OCI-LY3 (cell line): ENCODE measurements at regions not wholly inside any gene's neighbourhood (a gene's known extent, or its start where the extent isn't known, plus 50 kb on each side); places are given as distances from the start of the nearest gene placed in this dataset.

ENCODE experiments used
- CTCF ChIP-seq: fragments of 200-600, 300-600 bp; sonication (generic); IDR thresholded peaks from 2 replicates; pipeline ENCODE4 v1.5.1; 2014; ENCODE audit warnings: antibody characterized with exemption, low read length, low read depth
- EZH2phosphoT487 ChIP-seq: fragments of 200-600 bp; shearing (Covaris generic); IDR thresholded peaks from 2 replicates; pipeline ENCODE4 v1.6.1; 2018; ENCODE audit warnings: antibody characterized with exemption, mixed run types, low read depth

DNA sequence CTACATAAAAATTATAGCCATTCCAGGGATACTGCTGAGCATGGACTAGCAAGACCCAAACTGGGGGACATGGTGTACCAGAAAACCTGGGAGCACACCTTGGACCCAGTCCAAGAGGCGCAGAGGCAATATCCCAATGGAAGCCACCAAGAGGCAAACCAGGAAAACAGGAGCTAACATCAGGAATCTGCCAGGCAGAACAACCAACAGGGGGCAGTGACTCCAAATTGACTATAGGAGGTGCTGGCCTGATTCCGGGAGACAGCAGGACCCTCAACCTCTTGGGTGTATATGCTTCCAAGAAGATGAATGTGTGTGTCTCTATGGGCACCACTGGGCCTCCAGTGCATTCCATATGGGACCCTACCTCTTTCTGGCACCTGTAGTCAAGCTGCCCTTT lies 172.7 kb upstream of the ARL4C start:
- TF ChIP-seq CTCF (no peak), EZH2phosphoT487 (no peak)
